Endothelial cell (in vitro differentiated cells): ENCODE measurements at regions not wholly inside any gene's neighbourhood (a gene's known extent, or its start where the extent isn't known, plus 50 kb on each side); places are given as distances from the start of the nearest gene placed in this dataset.

ENCODE experiments used
- DNase-seq: peaks from one replicate; pipeline ENCODE4 v3.0.0; 2021; ENCODE audit warnings: low spot score
- H3K27ac Mint-ChIP-seq: one replicate; pipeline ENCODE4 v1.8.0; 2021; ENCODE audit warnings: mixed read lengths, inconsistent platforms; ENCODE audit not compliant: unreplicated experiment
- H3K27me3 Mint-ChIP-seq: one replicate; pipeline ENCODE4 v1.8.0; 2021; ENCODE audit warnings: mild to moderate bottlenecking, moderate library complexity, mixed read lengths, inconsistent platforms; ENCODE audit not compliant: unreplicated experiment
- H3K36me3 Mint-ChIP-seq: one replicate; pipeline ENCODE4 v1.8.0; 2021; ENCODE audit warnings: mild to moderate bottlenecking, low read depth, mixed read lengths, inconsistent platforms; ENCODE audit not compliant: unreplicated experiment
- H3K4me1 Mint-ChIP-seq: one replicate; pipeline ENCODE4 v1.8.0; 2021; ENCODE audit warnings: mild to moderate bottlenecking, mixed read lengths, inconsistent platforms; ENCODE audit not compliant: unreplicated experiment
- H3K4me3 Mint-ChIP-seq: one replicate; pipeline ENCODE4 v1.8.0; 2021; ENCODE audit warnings: mild to moderate bottlenecking, mixed read lengths, inconsistent platforms; ENCODE audit not compliant: unreplicated experiment
- H3K9me3 Mint-ChIP-seq: one replicate; pipeline ENCODE4 v1.8.0; 2021; ENCODE audit warnings: mixed read lengths, inconsistent platforms; ENCODE audit not compliant: unreplicated experiment
- CTCF ChIP-seq: fragments of 200-600 bp; sonication (generic); IDR thresholded peaks from one replicate; pipeline ENCODE4 v1.5.0; 2021; ENCODE audit warnings: antibody characterized with exemption; ENCODE audit not compliant: unreplicated experiment

- no peak for DNase-seq
- Mint-ChIP-seq H3K9me3 (peaks cover 10% of the 10 kb centered on the region), H3K4me1 (no peaks in the 10 kb centered on the region), H3K27ac (no peak overlapping the region), H3K27me3 (no peaks in the 10 kb centered on the region), H3K4me3 (no peak overlapping the region), H3K36me3 (no peaks in the 10 kb centered on the region)
- no peak for TF ChIP-seq CTCF
Observed at GRCh38 chr5:3145641-3146040, 394.2 kb upstream of the IRX2 start.

- Mint-ChIP-seq H3K4me3 (no peak overlapping the region), H3K27ac (no peak overlapping the region), H3K4me1 (no peaks in the 10 kb centered on the region), H3K27me3 (no peaks in the 10 kb centered on the region), H3K9me3 (peaks cover 4% of the 10 kb centered on the region), H3K36me3 (no peaks in the 10 kb centered on the region)
- no peak for TF ChIP-seq CTCF
- DNase-seq: no peak
Observed at GRCh38 chr5:3143382-3143781, 391.9 kb upstream of the IRX2 start.

GRCh38 chr5:3142261-3143027 is 391.0 kb upstream of the IRX2 start:
- H3K9me3 Mint-ChIP-seq: peaks cover 9% of the 10 kb centered on the region
- TF ChIP-seq CTCF: no peak
- H3K4me1 Mint-ChIP-seq: no peaks in the 10 kb centered on the region
- H3K27me3 Mint-ChIP-seq: no peaks in the 10 kb centered on the region
- no peak overlapping the region for H3K4me3 Mint-ChIP-seq
- H3K27ac Mint-ChIP-seq: no peak overlapping the region
- no peaks in the 10 kb centered on the region for H3K36me3 Mint-ChIP-seq
- DNase-seq: no peak

- no peaks in the 10 kb centered on the region for H3K4me1 Mint-ChIP-seq
- H3K27me3 Mint-ChIP-seq: no peaks in the 10 kb centered on the region
- H3K9me3 Mint-ChIP-seq: peaks cover 9% of the 10 kb centered on the region
- no peak overlapping the region for H3K4me3 Mint-ChIP-seq
- H3K27ac Mint-ChIP-seq: no peak overlapping the region
- no peak for TF ChIP-seq CTCF
- no peak for DNase-seq
- no peaks in the 10 kb centered on the region for H3K36me3 Mint-ChIP-seq
Observed at GRCh38 chr5:3140117-3140516, 388.6 kb upstream of the IRX2 start.

GRCh38 chr5:3139499-3139931 is 388.0 kb upstream of the IRX2 start:
- Mint-ChIP-seq H3K4me1 (no peaks in the 10 kb centered on the region), H3K27ac (no peak overlapping the region), H3K36me3 (no peaks in the 10 kb centered on the region), H3K9me3 (peaks cover 9% of the 10 kb centered on the region), H3K4me3 (no peak overlapping the region), H3K27me3 (no peaks in the 10 kb centered on the region)
- no peak for TF ChIP-seq CTCF
- no peak for DNase-seq
